ENCODE measurements at regions not wholly inside any gene's neighbourhood (a gene's known extent, or its start where the extent isn't known, plus 50 kb on each side); places are given as distances from the start of the nearest gene placed in this dataset.
A peak's percentile ranks its signal among the peaks of the same experiment; 100 is the strongest.

GRCh38 chr5:68499987-68500386 is 284.4 kb downstream of the PIK3R1 start:
- peak overlapping the region; percentile 5 for H3K4me2 ChIP-seq (ENCODE audit: low read length)
- H3K36me3 ChIP-seq (ENCODE audit: insufficient read depth, low read length), result no peaks in the 10 kb centered on the region
- peaks cover 34% of the 10 kb centered on the region for H3K4me1 ChIP-seq (ENCODE audit: control insufficient read depth, insufficient read depth, low read length)

GRCh38 chr5:68500813-68501212 is 285.3 kb downstream of the PIK3R1 start:
- Histone ChIP-seq H3K9ac (ENCODE audit: low read depth, low read length) (no peak overlapping the region), H3K4me3 (ENCODE audit: low read length) (no peak overlapping the region), H3K4me1 (ENCODE audit: control insufficient read depth, insufficient read depth, low read length) (peaks cover 36% of the 10 kb centered on the region), H3K9me3 (replicated peaks; ENCODE audit: low read length) (no peaks in the 10 kb centered on the region), H3K36me3 (ENCODE audit: insufficient read depth, low read length) (no peaks in the 10 kb centered on the region), H3K4me2 (ENCODE audit: low read length) (no peak overlapping the region), H3K27me3 (ENCODE audit: control insufficient read depth, insufficient read depth, low read length) (no peaks in the 10 kb centered on the region)

More at GRCh38 chr5:68499987-68500386, 284.4 kb downstream of the PIK3R1 start:
- Histone ChIP-seq H3K4me3 (ENCODE audit: low read length) (no peak overlapping the region), H3K27me3 (ENCODE audit: control insufficient read depth, insufficient read depth, low read length) (no peaks in the 10 kb centered on the region), H3K9ac (ENCODE audit: low read depth, low read length) (no peak overlapping the region), H3K9me3 (replicated peaks; ENCODE audit: low read length) (no peaks in the 10 kb centered on the region)

- H3K4me3 ChIP-seq (ENCODE audit: low read length), result no peak overlapping the region
- H3K4me2 ChIP-seq (ENCODE audit: low read length), result no peak overlapping the region
- no peaks in the 10 kb centered on the region for H3K9me3 ChIP-seq (replicated peaks; ENCODE audit: low read length)
- no peaks in the 10 kb centered on the region for H3K27me3 ChIP-seq (ENCODE audit: control insufficient read depth, insufficient read depth, low read length)
- H3K9ac ChIP-seq (ENCODE audit: low read depth, low read length), result no peak overlapping the region
- H3K4me1 ChIP-seq (ENCODE audit: control insufficient read depth, insufficient read depth, low read length), result peaks cover 44% of the 10 kb centered on the region
- H3K36me3 ChIP-seq (ENCODE audit: insufficient read depth, low read length), result no peaks in the 10 kb centered on the region
Observed at GRCh38 chr5:68502531-68502930, 287.0 kb downstream of the PIK3R1 start.

GRCh38 chr5:68504306-68504705 is 288.8 kb downstream of the PIK3R1 start:
- Histone ChIP-seq H3K9me3 (replicated peaks; ENCODE audit: low read length) (no peaks in the 10 kb centered on the region), H3K4me2 (ENCODE audit: low read length) (no peak overlapping the region), H3K9ac (ENCODE audit: low read depth, low read length) (no peak overlapping the region), H3K36me3 (ENCODE audit: insufficient read depth, low read length) (no peaks in the 10 kb centered on the region), H3K4me3 (ENCODE audit: low read length) (no peak overlapping the region), H3K27me3 (ENCODE audit: control insufficient read depth, insufficient read depth, low read length) (no peaks in the 10 kb centered on the region), H3K4me1 (ENCODE audit: control insufficient read depth, insufficient read depth, low read length) (peaks cover 42% of the 10 kb centered on the region)

- Histone ChIP-seq H3K36me3 (ENCODE audit: insufficient read depth, low read length) (no peaks in the 10 kb centered on the region), H3K9ac (ENCODE audit: low read depth, low read length) (no peak overlapping the region)
Observed at GRCh38 chr5:68505917-68506860, 290.6 kb downstream of the PIK3R1 start.

GRCh38 chr5:68515514-68515913 is 300.0 kb downstream of the PIK3R1 start:
- Histone ChIP-seq H3K27me3 (ENCODE audit: control insufficient read depth, insufficient read depth, low read length) (no peaks in the 10 kb centered on the region), H3K4me1 (ENCODE audit: control insufficient read depth, insufficient read depth, low read length) (no peaks in the 10 kb centered on the region), H3K36me3 (ENCODE audit: insufficient read depth, low read length) (no peaks in the 10 kb centered on the region), H3K9ac (ENCODE audit: low read depth, low read length) (no peak overlapping the region), H3K9me3 (replicated peaks; ENCODE audit: low read length) (no peaks in the 10 kb centered on the region), H3K4me3 (ENCODE audit: low read length) (no peak overlapping the region), H3K4me2 (ENCODE audit: low read length) (no peak overlapping the region)

More at GRCh38 chr5:68505917-68506860, 290.6 kb downstream of the PIK3R1 start:
- Histone ChIP-seq H3K4me1 (ENCODE audit: control insufficient read depth, insufficient read depth, low read length) (peaks cover 23% of the 10 kb centered on the region), H3K4me3 (ENCODE audit: low read length) (no peak overlapping the region), H3K27me3 (ENCODE audit: control insufficient read depth, insufficient read depth, low read length) (no peaks in the 10 kb centered on the region), H3K9me3 (replicated peaks; ENCODE audit: low read length) (no peaks in the 10 kb centered on the region), H3K4me2 (ENCODE audit: low read length) (no peak overlapping the region)

- H3K4me2 ChIP-seq (ENCODE audit: low read length), result no peak overlapping the region
- H3K9me3 ChIP-seq (replicated peaks; ENCODE audit: low read length), result no peaks in the 10 kb centered on the region
- H3K9ac ChIP-seq (ENCODE audit: low read depth, low read length), result no peak overlapping the region
- H3K27me3 ChIP-seq (ENCODE audit: control insufficient read depth, insufficient read depth, low read length), result no peaks in the 10 kb centered on the region
- no peak overlapping the region for H3K4me3 ChIP-seq (ENCODE audit: low read length)
- H3K36me3 ChIP-seq (ENCODE audit: insufficient read depth, low read length), result no peaks in the 10 kb centered on the region
- peaks cover 8% of the 10 kb centered on the region for H3K4me1 ChIP-seq (ENCODE audit: control insufficient read depth, insufficient read depth, low read length)
Observed at GRCh38 chr5:68518286-68518685, 302.7 kb downstream of the PIK3R1 start.

- Histone ChIP-seq H3K4me3 (ENCODE audit: low read length) (no peak overlapping the region), H3K9me3 (replicated peaks; ENCODE audit: low read length) (no peaks in the 10 kb centered on the region), H3K9ac (ENCODE audit: low read depth, low read length) (no peak overlapping the region), H3K36me3 (ENCODE audit: insufficient read depth, low read length) (no peaks in the 10 kb centered on the region), H3K4me1 (ENCODE audit: control insufficient read depth, insufficient read depth, low read length) (peaks cover 11% of the 10 kb centered on the region), H3K4me2 (ENCODE audit: low read length) (no peak overlapping the region), H3K27me3 (ENCODE audit: control insufficient read depth, insufficient read depth, low read length) (no peaks in the 10 kb centered on the region)
Observed at GRCh38 chr5:68519143-68519542, 303.6 kb downstream of the PIK3R1 start.

- H3K36me3 ChIP-seq (ENCODE audit: insufficient read depth, low read length), result no peaks in the 10 kb centered on the region
- no peak overlapping the region for H3K4me2 ChIP-seq (ENCODE audit: low read length)
- peaks cover 11% of the 10 kb centered on the region for H3K4me1 ChIP-seq (ENCODE audit: control insufficient read depth, insufficient read depth, low read length)
- H3K27me3 ChIP-seq (ENCODE audit: control insufficient read depth, insufficient read depth, low read length), result no peaks in the 10 kb centered on the region
- H3K9ac ChIP-seq (ENCODE audit: low read depth, low read length), result no peak overlapping the region
- no peak overlapping the region for H3K4me3 ChIP-seq (ENCODE audit: low read length)
- H3K9me3 ChIP-seq (replicated peaks; ENCODE audit: low read length), result no peaks in the 10 kb centered on the region
Observed at GRCh38 chr5:68521776-68522175, 306.2 kb downstream of the PIK3R1 start.

- H3K4me1 ChIP-seq (ENCODE audit: control insufficient read depth, insufficient read depth, low read length), result peaks cover 11% of the 10 kb centered on the region
- peak overlapping the region; percentile 32 for H3K9ac ChIP-seq (ENCODE audit: low read depth, low read length)
- H3K27me3 ChIP-seq (ENCODE audit: control insufficient read depth, insufficient read depth, low read length), result no peaks in the 10 kb centered on the region
- H3K9me3 ChIP-seq (replicated peaks; ENCODE audit: low read length), result no peaks in the 10 kb centered on the region
- no peak overlapping the region for H3K4me3 ChIP-seq (ENCODE audit: low read length)
- peak overlapping the region; percentile 24 for H3K4me2 ChIP-seq (ENCODE audit: low read length)
- H3K36me3 ChIP-seq (ENCODE audit: insufficient read depth, low read length), result no peaks in the 10 kb centered on the region
Observed at GRCh38 chr5:68522863-68523262, 307.3 kb downstream of the PIK3R1 start.

- H3K36me3 ChIP-seq (ENCODE audit: insufficient read depth, low read length), result no peaks in the 10 kb centered on the region
- H3K4me2 ChIP-seq (ENCODE audit: low read length), result peak overlapping the region; percentile 47
- peak overlapping the region; percentile 37 for H3K9ac ChIP-seq (ENCODE audit: low read depth, low read length)
- no peaks in the 10 kb centered on the region for H3K27me3 ChIP-seq (ENCODE audit: control insufficient read depth, insufficient read depth, low read length)
- no peak overlapping the region for H3K4me3 ChIP-seq (ENCODE audit: low read length)
- peaks cover 33% of the 10 kb centered on the region for H3K4me1 ChIP-seq (ENCODE audit: control insufficient read depth, insufficient read depth, low read length)
- no peaks in the 10 kb centered on the region for H3K9me3 ChIP-seq (replicated peaks; ENCODE audit: low read length)
Observed at GRCh38 chr5:68528821-68529273, 313.3 kb downstream of the PIK3R1 start.

- Histone ChIP-seq H3K27me3 (ENCODE audit: control insufficient read depth, insufficient read depth, low read length) (no peaks in the 10 kb centered on the region), H3K36me3 (ENCODE audit: insufficient read depth, low read length) (no peaks in the 10 kb centered on the region), H3K4me2 (ENCODE audit: low read length) (peak overlapping the region; percentile 53), H3K9ac (ENCODE audit: low read depth, low read length) (peak overlapping the region; percentile 57), H3K9me3 (replicated peaks; ENCODE audit: low read length) (no peaks in the 10 kb centered on the region), H3K4me1 (ENCODE audit: control insufficient read depth, insufficient read depth, low read length) (peaks cover 40% of the 10 kb centered on the region), H3K4me3 (ENCODE audit: low read length) (no peak overlapping the region)
Observed at GRCh38 chr5:68529581-68529980, 314.0 kb downstream of the PIK3R1 start.

Data from skeletal muscle satellite cell (primary cell).